Ovary (tissue), 3 donors: ENCODE measurements at regions not wholly inside any gene's neighbourhood (a gene's known extent, or its start where the extent isn't known, plus 50 kb on each side); places are given as distances from the start of the nearest gene placed in this dataset.

Experiments
- EP300 ChIP-seq: sonication (generic); formaldehyde crosslinking; IDR thresholded peaks from one replicate; pipeline ENCODE4 v1.6.1; 2017; ENCODE audit warnings: antibody characterized with exemption
- TF ChIP-seq, protein P1 (sequence below), 3 donors: fragments of 450-650 bp in 2 of 3; fragments of 200-600 bp in 1 of 3; IDR thresholded peaks; one replicate each; pipeline versions ENCODE4 v1.5.1 to v1.8.0; 2016 to 2022; ENCODE audit warnings: antibody characterized with exemption in 3 of 3, mild to moderate bottlenecking in 1 of 3
- donor health status: DM: no; HTN: no; CAD: no.

DNA sequence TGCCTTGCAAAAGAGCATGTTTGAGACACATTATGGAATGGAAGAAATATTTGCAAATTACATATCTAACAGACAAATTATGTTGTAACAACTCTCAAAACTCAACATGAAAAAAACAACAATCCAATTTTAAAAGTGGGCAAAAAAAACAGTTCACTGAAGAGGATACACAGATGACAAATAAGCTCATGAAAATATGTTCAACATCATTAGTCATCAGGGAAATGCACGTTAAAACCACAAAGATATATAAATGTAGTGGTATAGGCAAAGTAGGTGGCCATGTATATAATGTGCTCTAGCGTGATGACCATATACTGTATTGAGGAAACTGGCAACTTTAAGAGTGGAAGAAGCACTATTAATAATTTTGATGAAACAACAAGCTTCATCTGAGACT, 220.1 kb downstream of the IRS1 start:
- TF ChIP-seq, protein P1, sequence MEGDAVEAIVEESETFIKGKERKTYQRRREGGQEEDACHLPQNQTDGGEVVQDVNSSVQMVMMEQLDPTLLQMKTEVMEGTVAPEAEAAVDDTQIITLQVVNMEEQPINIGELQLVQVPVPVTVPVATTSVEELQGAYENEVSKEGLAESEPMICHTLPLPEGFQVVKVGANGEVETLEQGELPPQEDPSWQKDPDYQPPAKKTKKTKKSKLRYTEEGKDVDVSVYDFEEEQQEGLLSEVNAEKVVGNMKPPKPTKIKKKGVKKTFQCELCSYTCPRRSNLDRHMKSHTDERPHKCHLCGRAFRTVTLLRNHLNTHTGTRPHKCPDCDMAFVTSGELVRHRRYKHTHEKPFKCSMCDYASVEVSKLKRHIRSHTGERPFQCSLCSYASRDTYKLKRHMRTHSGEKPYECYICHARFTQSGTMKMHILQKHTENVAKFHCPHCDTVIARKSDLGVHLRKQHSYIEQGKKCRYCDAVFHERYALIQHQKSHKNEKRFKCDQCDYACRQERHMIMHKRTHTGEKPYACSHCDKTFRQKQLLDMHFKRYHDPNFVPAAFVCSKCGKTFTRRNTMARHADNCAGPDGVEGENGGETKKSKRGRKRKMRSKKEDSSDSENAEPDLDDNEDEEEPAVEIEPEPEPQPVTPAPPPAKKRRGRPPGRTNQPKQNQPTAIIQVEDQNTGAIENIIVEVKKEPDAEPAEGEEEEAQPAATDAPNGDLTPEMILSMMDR (IDR thresholded peaks at IDR 0.05), result no peak
- TF ChIP-seq EP300, result no peak
